Right lobe of liver (tissue), 6 donors: ENCODE measurements at regions not wholly inside any gene's neighbourhood (a gene's known extent, or its start where the extent isn't known, plus 50 kb on each side); places are given as distances from the start of the nearest gene placed in this dataset.

Source experiments
- ATAC-seq, 4 donors: fragments of 200-7000 bp; cut with Tn5 transposase; one replicate each; pipeline ENCODE4 v1.9.1; 2020; ENCODE audit warnings: mild to moderate bottlenecking in 4 of 4, moderate library complexity in 4 of 4
- DNase-seq, 3 donors: peaks; one replicate each; pipeline ENCODE4 v3.0.0-alpha.2; 2020
- H3K27ac ChIP-seq, 3 donors: fragments of 200-600 bp; one replicate each; pipeline ENCODE4 v1.8.0; 2022
- H3K27me3 ChIP-seq, 2 donors: fragments of 200-600 bp; one replicate each; pipeline ENCODE4 v1.8.0; 2022
- H3K36me3 ChIP-seq, 4 donors: fragments of 200-600 bp; sonication (generic) in 1 of 4; one replicate each; pipeline versions ENCODE4 v1.5.1 to v1.8.0; 2017 to 2022; ENCODE audit warnings: control low read depth in 1 of 4
- H3K4me1 ChIP-seq, 4 donors: fragments of 200-600 bp; sonication (generic) in 1 of 4; one replicate each; pipeline versions ENCODE4 v1.5.1 to v1.8.0; 2017 to 2022; ENCODE audit warnings: control low read depth in 1 of 4
- H3K4me3 ChIP-seq, 3 donors: fragments of 200-600 bp; one replicate each; pipeline ENCODE4 v1.8.0; 2022
- H3K9me3 ChIP-seq, 4 donors: fragments of 200-600 bp; sonication (generic) in 1 of 4; one replicate each; pipeline versions ENCODE4 v1.5.1 to v1.8.0; 2017 to 2022; ENCODE audit warnings: control low read depth in 1 of 4
- POLR2A ChIP-seq: fragments of 450-650 bp; IDR thresholded peaks from one replicate; pipeline ENCODE4 v1.6.1; 2017; ENCODE audit warnings: antibody characterized with exemption, mild to moderate bottlenecking
- WGBS: methylation state at CpG from one replicate; pipeline ENCODE4 v1.1.6; 2018; ENCODE audit warnings: low coverage, low lambda C conversion rate; ENCODE audit not compliant: insufficient coverage; ENCODE audit errors: missing lambda C conversion rate; 5-methylcytosine and 5-hydroxymethylcytosine counted together
- intact Hi-C, 2 donors: fragments of 100-400 bp; cut with DNase I; formaldehyde crosslinking; loops; one replicate each; pipeline versions ENCODE4 v1.11.2 to v1.14.1; 2022
- TF ChIP-seq, protein P1 (sequence below), 4 donors: fragments of 200-600 bp in 3 of 4; fragments of 450-650 bp in 1 of 4; IDR thresholded peaks; one replicate each; pipeline versions ENCODE4 v1.5.1 to v1.8.0; 2016 to 2022; ENCODE audit warnings: antibody characterized with exemption in 4 of 4, mild to moderate bottlenecking in 2 of 4
- donor health status: DM: no; HTN: yes; CAD: no.
- donor health status: DM: no; HTN: no; CAD: no.
- donor health status: DM: no; HTN: no; CAD: no.
- donor health status: DM: no; HTN: yes; CAD: no.
- donor health status: DM: no; HTN: yes; CAD: no.

DNA sequence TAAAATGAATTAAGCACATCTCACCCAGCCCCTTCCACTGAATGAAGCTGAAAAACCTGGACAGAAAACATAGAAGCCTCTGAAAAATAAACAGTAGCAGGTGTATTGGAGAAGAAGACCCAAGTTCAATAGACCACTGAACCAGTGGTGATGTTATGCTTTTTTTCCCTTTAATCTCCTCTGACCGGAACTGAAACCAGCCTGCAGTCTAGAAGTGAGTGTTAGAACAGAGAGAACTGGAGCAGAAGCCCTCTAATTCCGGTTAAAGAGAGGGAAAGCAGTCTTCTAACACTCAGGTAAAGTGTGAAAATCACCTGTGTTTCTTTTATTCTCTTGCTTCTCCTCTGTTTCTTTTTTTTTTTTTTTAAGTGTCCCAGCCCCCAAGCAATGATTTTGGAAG, 83.5 kb upstream of the CCL21 start:
- TF ChIP-seq POLR2A = no peak
- TF ChIP-seq, protein P1, sequence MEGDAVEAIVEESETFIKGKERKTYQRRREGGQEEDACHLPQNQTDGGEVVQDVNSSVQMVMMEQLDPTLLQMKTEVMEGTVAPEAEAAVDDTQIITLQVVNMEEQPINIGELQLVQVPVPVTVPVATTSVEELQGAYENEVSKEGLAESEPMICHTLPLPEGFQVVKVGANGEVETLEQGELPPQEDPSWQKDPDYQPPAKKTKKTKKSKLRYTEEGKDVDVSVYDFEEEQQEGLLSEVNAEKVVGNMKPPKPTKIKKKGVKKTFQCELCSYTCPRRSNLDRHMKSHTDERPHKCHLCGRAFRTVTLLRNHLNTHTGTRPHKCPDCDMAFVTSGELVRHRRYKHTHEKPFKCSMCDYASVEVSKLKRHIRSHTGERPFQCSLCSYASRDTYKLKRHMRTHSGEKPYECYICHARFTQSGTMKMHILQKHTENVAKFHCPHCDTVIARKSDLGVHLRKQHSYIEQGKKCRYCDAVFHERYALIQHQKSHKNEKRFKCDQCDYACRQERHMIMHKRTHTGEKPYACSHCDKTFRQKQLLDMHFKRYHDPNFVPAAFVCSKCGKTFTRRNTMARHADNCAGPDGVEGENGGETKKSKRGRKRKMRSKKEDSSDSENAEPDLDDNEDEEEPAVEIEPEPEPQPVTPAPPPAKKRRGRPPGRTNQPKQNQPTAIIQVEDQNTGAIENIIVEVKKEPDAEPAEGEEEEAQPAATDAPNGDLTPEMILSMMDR (IDR thresholded peaks at IDR 0.05) = no peak
- ATAC-seq = no peak
- DNase-seq = no peak
- Histone ChIP-seq H3K27me3 (no peaks in the 10 kb centered on the region), H3K36me3 (no peaks in the 10 kb centered on the region), H3K9me3 (no peaks in the 10 kb centered on the region), H3K4me3 (no peak overlapping the region), H3K27ac (no peak overlapping the region), H3K4me1 (no peaks in the 10 kb centered on the region)
- 34% methylated on average over 2 of the region's 2 CpGs for WGBS
- intact Hi-C loops = no loop called here

DNA sequence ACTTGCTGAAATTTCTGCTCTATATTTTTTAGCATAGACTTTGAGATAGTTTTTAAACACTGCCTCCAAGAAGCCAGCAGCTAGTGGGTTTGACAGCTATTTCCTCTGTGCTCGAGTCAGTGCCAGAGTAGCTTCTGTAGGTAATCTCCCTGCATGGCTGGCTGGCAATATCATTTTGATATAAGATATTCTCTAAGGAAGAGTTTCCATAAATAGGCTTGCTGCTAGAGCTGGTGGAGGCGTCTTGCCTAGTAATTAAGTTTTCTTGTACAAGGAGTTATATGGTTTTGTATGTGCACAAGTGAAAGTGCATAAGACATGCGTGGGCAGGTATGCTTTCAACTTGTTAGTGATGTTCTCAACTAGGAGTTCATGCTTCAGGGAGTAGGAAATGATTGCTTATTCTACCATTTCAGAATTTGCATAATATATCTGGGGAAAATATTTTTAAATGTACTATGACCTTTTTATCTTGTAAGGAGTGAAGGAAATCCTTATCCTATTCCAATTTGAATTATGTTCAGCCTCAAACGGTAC, 74.1 kb upstream of the CCL21 start:
- intact Hi-C loops = no loop called here
- TF ChIP-seq POLR2A = no peak
- TF ChIP-seq, protein P1 (IDR thresholded peaks at IDR 0.05) = no peak
- WGBS = 45% methylated on average over 4 of the region's 4 CpGs
- H3K9me3 ChIP-seq = no peaks in the 10 kb centered on the region
- no peak overlapping the region for H3K4me3 ChIP-seq
- no peaks in the 10 kb centered on the region for H3K27me3 ChIP-seq
- ATAC-seq (no peak), DNase-seq (no peak)
- H3K27ac ChIP-seq = no peak overlapping the region
- H3K4me1 ChIP-seq = no peaks in the 10 kb centered on the region
- no peaks in the 10 kb centered on the region for H3K36me3 ChIP-seq

DNA sequence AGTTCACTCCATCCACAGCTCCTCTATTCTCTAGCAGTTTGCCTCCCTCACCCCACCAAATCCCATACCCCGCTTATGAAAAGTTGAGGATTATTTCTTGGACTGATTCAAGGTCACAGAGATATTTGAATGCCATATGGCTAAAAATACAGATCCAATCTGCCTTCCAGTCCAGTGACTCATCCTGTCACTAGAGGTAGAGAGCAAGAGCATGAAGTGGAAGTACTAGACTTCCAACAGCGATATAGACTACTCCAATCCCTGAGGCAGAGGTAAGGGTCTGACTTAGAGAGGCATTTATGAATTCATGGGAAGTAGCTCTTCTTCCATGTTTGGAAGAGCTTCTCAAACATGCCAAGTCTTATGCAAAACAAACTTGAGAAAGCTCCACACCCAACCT, 72.4 kb upstream of the CCL21 start:
- ATAC-seq (no peak), DNase-seq (no peak)
- Histone ChIP-seq H3K9me3 (no peaks in the 10 kb centered on the region), H3K4me1 (no peaks in the 10 kb centered on the region), H3K27ac (no peak overlapping the region), H3K36me3 (no peaks in the 10 kb centered on the region), H3K4me3 (no peak overlapping the region), H3K27me3 (no peaks in the 10 kb centered on the region)
- TF ChIP-seq, protein P1 (IDR thresholded peaks at IDR 0.05) = no peak
- no peak for TF ChIP-seq POLR2A
- intact Hi-C loops = no loop called here
- WGBS = 79% methylated on average over 2 of the region's 2 CpGs

DNA sequence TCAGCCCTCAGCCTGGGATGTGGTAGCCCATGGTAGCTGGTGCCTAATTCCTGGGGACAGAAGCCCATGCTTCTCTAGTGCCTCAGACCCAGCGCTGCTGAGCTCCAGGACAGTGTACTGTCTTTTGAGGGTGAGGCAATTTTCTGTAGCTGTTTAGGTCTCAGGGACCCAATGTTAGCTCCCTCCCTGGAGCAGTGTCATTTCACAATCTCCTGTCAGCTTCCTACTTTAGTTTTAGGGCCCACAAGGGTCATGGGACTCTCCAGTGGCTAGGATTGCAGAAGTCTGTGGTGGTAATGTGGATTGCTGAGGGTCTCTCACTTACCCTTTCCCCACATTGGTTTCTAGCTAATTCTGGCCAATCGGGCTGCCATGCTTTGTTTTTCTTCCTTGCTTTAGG, 67.7 kb upstream of the CCL21 start:
- H3K9me3 ChIP-seq = no peaks in the 10 kb centered on the region
- H3K27ac ChIP-seq = no peak overlapping the region
- WGBS = 45% methylated on average over 1 of the region's 2 CpGs

More for the DNA sequence above, 67.7 kb upstream of the CCL21 start:
- ATAC-seq = peak; percentile 22 to 61 (median 52)
- Histone ChIP-seq H3K27me3 (no peaks in the 10 kb centered on the region), H3K4me1 (no peaks in the 10 kb centered on the region), H3K4me3 (no peak overlapping the region), H3K36me3 (no peaks in the 10 kb centered on the region)
- TF ChIP-seq POLR2A = no peak
- TF ChIP-seq, protein P1 (IDR thresholded peaks at IDR 0.05) = no peak
- intact Hi-C loops = no loop called here
- DNase-seq = no peak
